DMS53 (cell line): ENCODE measurements at regions not wholly inside any gene's neighbourhood (a gene's known extent, or its start where the extent isn't known, plus 50 kb on each side); places are given as distances from the start of the nearest gene placed in this dataset.
"Not testable (repeated sequence)": the region's sequence is repeated elsewhere in the genome, so short reads cannot be mapped to it uniquely, and the experiment has no call there.

ENCODE experiments used
- DNase-seq: peaks from one replicate; lab custom pipeline; 2025; lab: John Stamatoyannopoulos, UW

- DNase-seq: no peak
These were observed 119.9 kb upstream of the ATP2B2 start for GRCh38 chr3:10625323-10625722.

GRCh38 chr3:10627884-10628572, 122.6 kb upstream of the ATP2B2 start:
- DNase-seq: peak; percentile 17

GRCh38 chr3:10628891-10629670, 123.7 kb upstream of the ATP2B2 start:
- no peak for DNase-seq

- DNase-seq: no peak
These were observed 124.3 kb upstream of the ATP2B2 start for GRCh38 chr3:10629671-10630040.

- no peak for DNase-seq
These were observed 125.8 kb upstream of the ATP2B2 start for GRCh38 chr3:10631224-10631623.

GRCh38 chr3:10632125-10632524, 126.7 kb upstream of the ATP2B2 start:
- no peak for DNase-seq

GRCh38 chr3:10632741-10633140, 127.4 kb upstream of the ATP2B2 start:
- DNase-seq: no peak

- no peak for DNase-seq
These were observed 130.2 kb upstream of the ATP2B2 start for GRCh38 chr3:10635446-10636076.

- no peak for DNase-seq
These were observed 132.0 kb upstream of the ATP2B2 start for GRCh38 chr3:10637342-10637741.

GRCh38 chr3:10638466-10638865, 133.1 kb upstream of the ATP2B2 start:
- DNase-seq: no peak

- no peak for DNase-seq
These were observed 136.4 kb upstream of the ATP2B2 start for GRCh38 chr3:10641760-10642159.

GRCh38 chr3:10644189-10644588, 138.8 kb upstream of the ATP2B2 start:
- no peak for DNase-seq

GRCh38 chr3:10645800-10646199, 140.4 kb upstream of the ATP2B2 start:
- DNase-seq: no peak

GRCh38 chr3:10646531-10647335, 141.3 kb upstream of the ATP2B2 start:
- no peak for DNase-seq

- no peak for DNase-seq
These were observed 142.0 kb upstream of the ATP2B2 start for GRCh38 chr3:10647376-10647775.

GRCh38 chr3:10648181-10648580, 142.8 kb upstream of the ATP2B2 start:
- DNase-seq: no peak

- DNase-seq: not testable (repeated sequence)
These were observed 144.1 kb upstream of the ATP2B2 start for GRCh38 chr3:10649463-10649862.

- no peak for DNase-seq
These were observed 146.1 kb upstream of the ATP2B2 start for GRCh38 chr3:10651506-10651905.

- no peak for DNase-seq
These were observed 147.9 kb upstream of the ATP2B2 start for GRCh38 chr3:10653241-10653640.

GRCh38 chr3:10653866-10654611, 148.7 kb upstream of the ATP2B2 start:
- DNase-seq: no peak

GRCh38 chr3:10655105-10655504, 149.7 kb upstream of the ATP2B2 start:
- DNase-seq: no peak

- DNase-seq: not testable (repeated sequence)
These were observed 152.0 kb upstream of the ATP2B2 start for GRCh38 chr3:10657339-10657738.
